ENCODE measurements at regions not wholly inside any gene's neighbourhood (a gene's known extent, or its start where the extent isn't known, plus 50 kb on each side); places are given as distances from the start of the nearest gene placed in this dataset.

- Histone ChIP-seq H3K27ac (replicated peaks) (no peak overlapping the region), H3K4me3 (replicated peaks; ENCODE audit: insufficient read depth, low read length) (no peak overlapping the region), H3K27me3 (ENCODE audit: insufficient read depth, poor library complexity, severe bottlenecking) (no peaks in the 10 kb centered on the region)
- DNase-seq (ENCODE audit: low read depth in 1 of 2, low spot score in 1 of 2) = no peak
- no peak for TF ChIP-seq POLR2AphosphoS5 (IDR thresholded peaks at IDR 0.05; ENCODE audit: low read depth)
- no peak for TF ChIP-seq GABPA (IDR thresholded peaks at IDR 0.05; ENCODE audit: low read depth)
- no peak for TF ChIP-seq CTCF (IDR thresholded peaks at IDR 0.05; ENCODE audit: insufficient read depth, low read length)
- no peak for TF ChIP-seq SPI1 (IDR thresholded peaks at IDR 0.05; ENCODE audit: borderline replicate concordance, low read depth)
- no peak for TF ChIP-seq REST (IDR thresholded peaks at IDR 0.05; ENCODE audit: insufficient replicate concordance, low read depth)
These were observed 60.1 kb upstream of the LAPTM4A start for GRCh38 chr2:20111311-20112131.

GRCh38 chr2:20110876-20111275 lies 59.4 kb upstream of the LAPTM4A start:
- no peak for DNase-seq (ENCODE audit: low read depth in 1 of 2, low spot score in 1 of 2)
- no peak overlapping the region for H3K4me3 ChIP-seq (replicated peaks; ENCODE audit: insufficient read depth, low read length)
- no peak for TF ChIP-seq SPI1 (IDR thresholded peaks at IDR 0.05; ENCODE audit: borderline replicate concordance, low read depth)
- no peak for TF ChIP-seq GABPA (IDR thresholded peaks at IDR 0.05; ENCODE audit: low read depth)
- no peak for TF ChIP-seq REST (IDR thresholded peaks at IDR 0.05; ENCODE audit: insufficient replicate concordance, low read depth)
- TF ChIP-seq POLR2AphosphoS5 (IDR thresholded peaks at IDR 0.05; ENCODE audit: low read depth) = no peak
- TF ChIP-seq CTCF (IDR thresholded peaks at IDR 0.05; ENCODE audit: insufficient read depth, low read length) = no peak
- no peak overlapping the region for H3K27ac ChIP-seq (replicated peaks)
- no peaks in the 10 kb centered on the region for H3K27me3 ChIP-seq (ENCODE audit: insufficient read depth, poor library complexity, severe bottlenecking)

GRCh38 chr2:20110383-20110782 lies 59.0 kb upstream of the LAPTM4A start:
- DNase-seq (ENCODE audit: low read depth in 1 of 2, low spot score in 1 of 2) = no peak
- no peaks in the 10 kb centered on the region for H3K27me3 ChIP-seq (ENCODE audit: insufficient read depth, poor library complexity, severe bottlenecking)
- no peak for TF ChIP-seq GABPA (IDR thresholded peaks at IDR 0.05; ENCODE audit: low read depth)
- no peak for TF ChIP-seq CTCF (IDR thresholded peaks at IDR 0.05; ENCODE audit: insufficient read depth, low read length)
- no peak for TF ChIP-seq SPI1 (IDR thresholded peaks at IDR 0.05; ENCODE audit: borderline replicate concordance, low read depth)
- TF ChIP-seq REST (IDR thresholded peaks at IDR 0.05; ENCODE audit: insufficient replicate concordance, low read depth) = no peak
- no peak for TF ChIP-seq POLR2AphosphoS5 (IDR thresholded peaks at IDR 0.05; ENCODE audit: low read depth)
- no peak overlapping the region for H3K4me3 ChIP-seq (replicated peaks; ENCODE audit: insufficient read depth, low read length)
- H3K27ac ChIP-seq (replicated peaks) = no peak overlapping the region
